Panc1 (cell line): ENCODE measurements at regions not wholly inside any gene's neighbourhood (a gene's known extent, or its start where the extent isn't known, plus 50 kb on each side); places are given as distances from the start of the nearest gene placed in this dataset.

Experiments
- ATAC-seq: fragments of 200-7000 bp; cut with Tn5 transposase; 2 replicates; pipeline ENCODE4 v1.9.1; 2020; ENCODE audit warnings: mild to moderate bottlenecking, moderate library complexity
- BruUV-seq: library from RNA; stranded (reverse); fragments of 400-500 nt; replicated peaks from 2 replicates; lab custom pipeline; 2021; lab: Mats Ljungman, UMichigan
- CTCF ChIA-PET: fragments of 300-600 bp; sonication (Branson Sonifier 250); formaldehyde crosslinking; loops from one replicate; lab custom pipeline; 2022; ENCODE audit warnings: antibody characterized with exemption; lab: Charles Lee
- POLR2A ChIA-PET: fragments of 300-600 bp; sonication (Branson Sonifier 250); formaldehyde crosslinking; loops from one replicate; lab custom pipeline; 2022; ENCODE audit warnings: antibody characterized with exemption; lab: Charles Lee
- DNase-seq: peaks from one replicate; pipeline ENCODE4 v3.0.0-alpha.2; 2010; ENCODE audit warnings: low read depth, low spot score
- H3K27ac ChIP-seq: 2 replicates; pipeline ENCODE4 v1.5.1; 2011; ENCODE audit warnings: mild to moderate bottlenecking, low read length, inconsistent platforms
- H3K27me3 ChIP-seq: fragments of 200-500 bp; sonication (Bioruptor generic); 2 replicates; pipeline ENCODE4 v1.6.0; 2014; ENCODE audit warnings: low read length, inconsistent platforms; ENCODE audit not compliant: control insufficient read depth, insufficient read depth
- H3K36me3 ChIP-seq: fragments of 200-500 bp; sonication (Bioruptor generic); 2 replicates; pipeline ENCODE4 v1.5.1; 2014; ENCODE audit warnings: inconsistent platforms, mild to moderate bottlenecking, low read length, moderate library complexity; ENCODE audit not compliant: control insufficient read depth, insufficient read depth
- H3K4me1 ChIP-seq: 2 replicates; pipeline ENCODE4 v1.5.1; 2011; ENCODE audit warnings: inconsistent platforms, mild to moderate bottlenecking, low read length, moderate library complexity; ENCODE audit not compliant: control insufficient read depth, insufficient read depth
- H3K4me3 ChIP-seq, 2 experiments: 2 replicates each; pipeline ENCODE4 v1.5.1; 2011 to 2012; ENCODE audit warnings: low read depth in 2 of 2, low read length in 2 of 2, mild to moderate bottlenecking in 2 of 2, inconsistent platforms in 1 of 2, moderate library complexity in 1 of 2
- H3K9me3 ChIP-seq: fragments of 200-500 bp; sonication (Bioruptor generic); 2 replicates; pipeline ENCODE4 v1.5.1; 2014; ENCODE audit warnings: low read depth, mild to moderate bottlenecking, inconsistent platforms, low read length, moderate library complexity; ENCODE audit not compliant: control insufficient read depth, insufficient read depth
- CTCF ChIP-seq: fragments of 450-650 bp; IDR thresholded peaks from 2 replicates; pipeline ENCODE4 v1.5.1; 2017; ENCODE audit warnings: mild to moderate bottlenecking
- POLR2AphosphoS5 ChIP-seq: IDR thresholded peaks from 2 replicates; pipeline ENCODE4 v1.6.1; 2012; ENCODE audit warnings: mild to moderate bottlenecking, low read depth, low read length, moderate library complexity
- REST ChIP-seq, 2 experiments: IDR thresholded peaks; 2 replicates each; pipeline ENCODE4 v1.6.1; 2011 to 2012; ENCODE audit warnings: low read depth in 2 of 2, control low read depth in 1 of 2, low read length in 1 of 2, mild to moderate bottlenecking in 1 of 2, moderate library complexity in 1 of 2; ENCODE audit not compliant: insufficient read depth in 1 of 2
- SIN3A ChIP-seq: IDR thresholded peaks from 2 replicates; pipeline ENCODE4 v1.6.1; 2012; ENCODE audit warnings: low read depth, mild to moderate bottlenecking, low read length, moderate library complexity, borderline replicate concordance; ENCODE audit not compliant: insufficient read depth
- TCF7L2 ChIP-seq: IDR thresholded peaks from 2 replicates; pipeline ENCODE4 v1.6.1; 2011; ENCODE audit warnings: mild to moderate bottlenecking, low read depth, low read length, inconsistent platforms
- in situ Hi-C: cut with HindIII; loops from 2 replicates; pipeline ENCODE4 v1.10.0; 2016; ENCODE audit warnings: low sequenced_read_pairs, low pct_unique_long_range_greater_than_20kb
- intact Hi-C: fragments of 100-400 bp; cut with micrococcal nuclease; formaldehyde crosslinking; loops from one replicate; pipeline ENCODE4 v1.10.0; 2022; ENCODE audit not compliant: unreplicated experiment

- ChIA-PET CTCF (no interaction called here), POLR2A (no interaction called here)
- H3K4me3 ChIP-seq, result no peak overlapping the region
- no peak overlapping the region for H3K27ac ChIP-seq
- BruUV-seq, result no TSS peak
- H3K27me3 ChIP-seq, result no peaks in the 10 kb centered on the region
- H3K9me3 ChIP-seq, result no peaks in the 10 kb centered on the region
- ATAC-seq, result no peak
- in situ Hi-C loops (no loop called here), intact Hi-C loops (no loop called here)
- no peak for DNase-seq
- H3K36me3 ChIP-seq, result no peaks in the 10 kb centered on the region
- TF ChIP-seq REST (IDR thresholded peaks at IDR 0.05; ENCODE audit: insufficient read depth in 1 of 2, low read depth in 2 of 2, low read length in 1 of 2) (no peak), CTCF (no peak), SIN3A (no peak), TCF7L2 (no peak), POLR2AphosphoS5 (no peak)
- H3K4me1 ChIP-seq, result no peaks in the 10 kb centered on the region
Observed at GRCh38 chr4:171746418-171746817, 66.8 kb upstream of the GALNTL6 start.

GRCh38 chr4:171742436-171742835 lies 70.8 kb upstream of the GALNTL6 start:
- ATAC-seq, result no peak
- POLR2A ChIA-PET, result no interaction called here
- CTCF ChIA-PET, result no interaction called here
- intact Hi-C loops, result no loop called here
- no peak for DNase-seq
- in situ Hi-C loops, result no loop called here
- no TSS peak for BruUV-seq
- H3K4me1 ChIP-seq, result no peaks in the 10 kb centered on the region
- no peaks in the 10 kb centered on the region for H3K36me3 ChIP-seq
- no peak overlapping the region for H3K4me3 ChIP-seq
- no peak overlapping the region for H3K27ac ChIP-seq
- no peaks in the 10 kb centered on the region for H3K9me3 ChIP-seq
- H3K27me3 ChIP-seq, result no peaks in the 10 kb centered on the region
- TF ChIP-seq REST (IDR thresholded peaks at IDR 0.05; ENCODE audit: insufficient read depth in 1 of 2, low read depth in 2 of 2, low read length in 1 of 2), result no peak
- no peak for TF ChIP-seq TCF7L2
- TF ChIP-seq CTCF, result no peak
- no peak for TF ChIP-seq POLR2AphosphoS5
- TF ChIP-seq SIN3A, result no peak
